T47D (cell line): ENCODE measurements at regions not wholly inside any gene's neighbourhood (a gene's known extent, or its start where the extent isn't known, plus 50 kb on each side); places are given as distances from the start of the nearest gene placed in this dataset.
"Not testable (repeated sequence)": the region's sequence is repeated elsewhere in the genome, so short reads cannot be mapped to it uniquely, and the experiment has no call there.

Source experiments
- DNase-seq, 2 experiments: peaks; one replicate each; pipeline versions ENCODE4 v3.0.0 to v3.0.0-alpha.2; 2011 to 2012; ENCODE audit warnings: low read depth in 1 of 2, low spot score in 1 of 2
- in situ Hi-C: cut with HindIII; loops from 2 replicates; pipeline ENCODE4 v1.10.0; 2016; ENCODE audit warnings: low sequenced_read_pairs, low pct_unique_long_range_greater_than_20kb

DNA sequence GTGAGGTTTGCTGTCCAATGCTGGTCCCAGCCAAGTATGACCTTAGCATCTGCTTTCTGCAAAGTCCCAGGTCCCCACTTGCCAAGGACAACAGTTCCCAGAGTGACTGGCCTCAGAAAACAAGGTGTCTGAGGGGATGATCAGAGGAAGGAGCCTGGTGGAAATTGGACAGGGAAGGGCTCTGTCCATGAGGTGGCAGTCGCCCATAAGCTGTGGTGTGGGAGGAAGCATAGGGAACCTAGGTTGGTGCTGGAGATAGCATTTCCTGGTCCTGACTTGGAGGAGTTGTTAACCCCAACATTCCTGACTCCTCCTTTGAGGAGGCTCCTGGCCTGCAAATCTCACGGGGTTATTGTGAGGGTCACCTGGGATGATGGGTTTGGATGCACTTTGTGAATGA, 77.8 kb downstream of the LIMS4 start:
- in situ Hi-C loops, DNase-seq: not testable (repeated sequence)

- in situ Hi-C loops, DNase-seq: not testable (repeated sequence)
Measured at GRCh38 chr2:110392366-110392765, 80.2 kb downstream of the LIMS4 start.

DNA sequence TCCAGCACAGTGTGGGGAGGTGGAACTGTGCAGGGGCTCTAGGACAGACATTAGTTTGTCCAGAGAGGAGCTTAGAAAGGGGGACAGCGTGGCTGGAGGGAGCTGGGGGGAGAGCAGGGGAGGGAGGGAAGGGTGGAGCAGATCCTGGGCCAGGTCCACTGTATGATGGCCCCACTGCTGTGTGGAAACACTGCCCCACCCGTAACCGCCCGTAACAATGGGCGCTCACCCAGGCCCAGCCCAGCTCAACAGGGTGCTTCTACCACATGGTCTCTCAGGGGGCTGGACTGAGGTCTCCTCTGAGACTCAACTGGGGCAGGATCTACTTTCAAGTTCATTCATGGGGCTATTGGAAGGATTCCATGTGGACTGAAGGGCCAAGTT, 81.6 kb downstream of the LIMS4 start:
- DNase-seq, in situ Hi-C loops: not testable (repeated sequence)

GRCh38 chr2:110390351-110391034, 82.1 kb downstream of the LIMS4 start:
- in situ Hi-C loops, DNase-seq: not testable (repeated sequence)

- in situ Hi-C loops, DNase-seq: not testable (repeated sequence)
Measured at GRCh38 chr2:110387044-110387443, 85.6 kb downstream of the LIMS4 start.

DNA sequence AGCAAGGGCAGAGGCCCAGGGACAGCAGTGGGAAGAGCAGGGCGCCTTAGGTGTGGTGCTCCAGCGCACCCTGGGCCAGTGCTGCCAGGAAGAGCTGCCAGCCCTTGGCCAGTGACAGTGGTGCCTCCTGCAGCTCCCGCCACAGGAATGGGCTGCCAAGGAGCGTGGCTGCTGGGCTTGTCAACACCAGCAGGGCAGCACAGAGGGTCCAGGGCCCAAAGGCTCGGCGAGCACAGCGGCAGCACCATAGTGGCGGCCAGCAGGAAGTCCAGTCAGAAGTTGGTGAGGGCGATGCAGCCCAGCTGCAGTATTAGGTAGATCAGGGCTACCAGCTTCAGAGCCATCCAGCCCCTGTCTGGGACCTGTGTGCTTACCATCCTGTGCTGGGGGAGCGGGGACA, 86.1 kb downstream of the LIMS4 start:
- DNase-seq, in situ Hi-C loops: not testable (repeated sequence)

GRCh38 chr2:110384736-110385119, 87.9 kb downstream of the LIMS4 start:
- DNase-seq, in situ Hi-C loops: not testable (repeated sequence)

- DNase-seq, in situ Hi-C loops: not testable (repeated sequence)
Measured at GRCh38 chr2:110384109-110384735, 88.4 kb downstream of the LIMS4 start.

DNA sequence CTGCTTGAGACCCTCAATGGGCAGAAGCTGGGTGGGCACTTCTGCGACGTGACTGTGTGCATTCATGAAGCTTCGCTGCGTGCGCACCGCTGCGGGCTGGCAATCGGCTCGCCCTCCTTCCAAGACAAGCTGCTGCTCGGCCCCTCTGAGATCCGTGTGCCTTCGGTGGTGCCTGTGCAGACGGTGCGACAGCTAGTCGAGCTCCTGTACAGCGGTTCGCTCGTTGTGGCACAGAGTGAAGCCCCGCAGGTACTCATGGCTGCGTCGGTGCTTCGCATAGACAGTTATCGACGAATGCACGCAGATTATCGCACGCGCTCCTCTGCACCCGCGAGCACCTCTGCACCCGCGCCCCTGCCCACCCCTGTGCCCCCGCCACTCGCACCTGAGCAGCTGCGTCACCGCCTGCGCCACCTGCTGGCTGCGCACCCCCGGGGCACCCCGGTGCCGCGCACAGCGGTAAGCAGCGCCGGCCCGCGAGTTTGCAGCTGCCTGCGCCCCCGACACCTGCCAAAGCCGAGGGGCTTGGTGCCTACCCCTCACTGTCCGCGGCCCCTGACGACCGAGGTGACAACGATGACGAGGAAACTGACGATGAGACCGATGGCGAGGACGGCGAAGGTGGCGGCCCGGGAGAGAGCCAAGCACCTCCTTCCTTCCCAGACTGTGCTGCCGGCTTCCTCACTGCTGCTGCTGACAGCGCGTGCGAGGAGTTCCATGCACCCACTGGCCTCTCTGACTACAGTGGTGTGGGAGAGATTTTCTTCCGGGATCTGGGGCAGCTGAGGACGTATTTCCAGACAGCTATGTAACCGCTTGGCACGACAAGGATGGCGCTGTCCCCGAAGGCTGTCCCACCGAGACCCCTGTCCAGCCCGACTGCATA, 89.2 kb downstream of the LIMS4 start:
- DNase-seq, in situ Hi-C loops: not testable (repeated sequence)

DNA sequence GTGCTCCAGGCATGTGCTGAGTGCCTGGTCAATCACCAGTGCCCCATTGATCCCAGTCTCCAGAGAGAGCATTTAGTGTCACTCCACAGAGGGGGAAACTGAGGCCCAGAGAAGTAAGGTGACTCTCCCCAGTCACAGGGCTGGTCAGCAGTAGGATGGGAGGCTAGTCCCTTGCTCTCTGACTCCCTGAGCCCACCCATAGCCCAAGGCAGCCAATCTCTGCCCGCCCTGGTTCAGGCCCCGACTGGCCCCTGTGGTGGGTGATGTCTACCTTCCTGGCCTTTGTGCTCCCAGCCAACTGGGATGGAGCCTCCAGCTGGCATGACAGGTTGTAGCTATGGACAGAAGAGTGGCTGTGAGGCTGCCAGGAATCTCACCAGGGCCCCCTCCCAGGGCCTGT, 99.1 kb downstream of the LIMS4 start:
- in situ Hi-C loops, DNase-seq: not testable (repeated sequence)

GRCh38 chr2:110371633-110372032, 101.0 kb downstream of the LIMS4 start:
- DNase-seq, in situ Hi-C loops: not testable (repeated sequence)

- not testable (repeated sequence) for DNase-seq
Measured at GRCh38 chr2:110357616-110358015, 115.0 kb downstream of the LIMS4 start.

DNA sequence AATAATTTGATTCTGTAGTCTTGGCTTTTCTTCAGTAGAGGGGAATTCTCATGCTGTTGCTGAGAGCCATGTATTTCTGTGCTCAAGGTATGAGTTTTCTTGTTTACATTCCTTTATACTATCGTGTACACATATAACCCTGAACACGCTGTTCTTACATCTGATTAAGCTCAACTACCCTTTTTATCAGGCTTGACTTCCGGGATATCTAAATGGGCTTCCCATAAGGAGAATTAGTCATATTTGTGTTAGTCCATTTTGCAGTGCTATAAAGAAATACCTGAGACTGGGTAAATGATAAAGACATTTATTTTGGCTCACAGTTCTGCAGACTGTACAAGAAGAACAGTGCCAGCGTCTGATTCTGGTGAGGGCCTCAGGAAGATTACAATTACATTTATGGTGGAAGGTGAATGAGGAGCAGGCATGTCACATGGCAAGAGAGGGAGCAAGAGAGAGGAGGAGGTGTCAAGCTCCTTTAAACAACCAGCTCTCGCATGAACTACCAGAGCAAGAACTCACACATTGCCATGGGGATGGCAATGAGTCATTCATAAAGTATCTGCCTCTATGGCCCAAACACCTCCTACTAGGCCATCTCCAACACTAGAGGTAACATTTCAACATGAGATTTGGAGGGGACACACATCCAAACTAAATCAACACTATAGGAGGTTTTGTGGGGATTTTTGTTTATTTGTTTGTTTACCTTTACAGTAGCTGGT, 118.2 kb downstream of the LIMS4 start:
- in situ Hi-C loops, result not testable (repeated sequence)

More at GRCh38 chr2:110357616-110358015, 115.0 kb downstream of the LIMS4 start:
- in situ Hi-C loops, result not testable (repeated sequence)

GRCh38 chr2:110350718-110351117, 121.9 kb downstream of the LIMS4 start:
- in situ Hi-C loops, DNase-seq: not testable (repeated sequence)

More for the DNA sequence above, 118.2 kb downstream of the LIMS4 start:
- DNase-seq, result not testable (repeated sequence)

- DNase-seq, result not testable (repeated sequence)
Measured at GRCh38 chr2:110348902-110349301, 123.7 kb downstream of the LIMS4 start.

GRCh38 chr2:110344405-110345035, 128.1 kb downstream of the LIMS4 start:
- in situ Hi-C loops, DNase-seq: not testable (repeated sequence)

More at GRCh38 chr2:110348902-110349301, 123.7 kb downstream of the LIMS4 start:
- in situ Hi-C loops, result not testable (repeated sequence)

- in situ Hi-C loops, DNase-seq: not testable (repeated sequence)
Measured at GRCh38 chr2:110342077-110342476, 129.7 kb upstream of the MTLN start.
